ENCODE measurements at regions not wholly inside any gene's neighbourhood (a gene's known extent, or its start where the extent isn't known, plus 50 kb on each side); places are given as distances from the start of the nearest gene placed in this dataset.

- BruUV-seq (replicated peaks) = no TSS peak
Measured at GRCh38 chr12:84016956-84017355, 895.6 kb downstream of the SLC6A15 start.

DNA sequence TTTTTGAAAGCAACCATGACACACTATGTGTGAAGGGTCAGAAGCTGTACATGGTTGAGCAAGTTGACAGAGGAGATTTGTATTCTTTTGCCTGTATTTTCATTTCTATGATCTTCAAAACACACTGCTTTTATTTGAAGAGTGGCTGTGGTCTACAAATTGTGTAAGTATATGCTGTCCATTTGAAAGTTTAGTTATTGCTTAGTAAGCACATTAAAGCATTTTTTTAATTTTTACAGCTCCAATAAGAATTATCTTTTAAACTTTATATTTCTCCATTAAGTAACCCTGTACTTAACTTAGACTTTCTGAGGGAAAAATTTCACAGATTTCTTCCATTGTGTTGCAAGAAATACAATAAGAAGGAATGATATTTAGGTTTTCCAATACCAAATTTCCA is 915.2 kb downstream of the SLC6A15 start:
- Mint-ChIP-seq H3K27me3 (ENCODE audit: unreplicated experiment) (no peaks in the 10 kb centered on the region), H3K4me3 (ENCODE audit: low read depth, unreplicated experiment) (no peak overlapping the region), H3K27ac (ENCODE audit: unreplicated experiment) (no peak overlapping the region), H3K9me3 (ENCODE audit: low read depth, unreplicated experiment) (peaks cover 4% of the 10 kb centered on the region), H3K36me3 (ENCODE audit: insufficient read depth, unreplicated experiment) (no peaks in the 10 kb centered on the region), H3K4me1 (ENCODE audit: low read depth, unreplicated experiment) (no peaks in the 10 kb centered on the region)
- BruUV-seq (replicated peaks) = no TSS peak
- DNase-seq = no peak
- TF ChIP-seq CTCF (IDR thresholded peaks at IDR 0.05; ENCODE audit: unreplicated experiment) = no peak
- intact Hi-C loops (cut with micrococcal nuclease; ENCODE audit: unreplicated experiment) = no loop called here
- CTCF ChIA-PET = no interaction called here

More at GRCh38 chr12:84016956-84017355, 895.6 kb downstream of the SLC6A15 start:
- no peaks in the 10 kb centered on the region for H3K27me3 Mint-ChIP-seq (ENCODE audit: unreplicated experiment)
- H3K4me1 Mint-ChIP-seq (ENCODE audit: low read depth, unreplicated experiment) = no peaks in the 10 kb centered on the region
- H3K9me3 Mint-ChIP-seq (ENCODE audit: low read depth, unreplicated experiment) = peaks cover 9% of the 10 kb centered on the region
- no peak for DNase-seq
- no peak for TF ChIP-seq CTCF (IDR thresholded peaks at IDR 0.05; ENCODE audit: unreplicated experiment)
- intact Hi-C loops (cut with micrococcal nuclease; ENCODE audit: unreplicated experiment) = no loop called here
- H3K36me3 Mint-ChIP-seq (ENCODE audit: insufficient read depth, unreplicated experiment) = no peaks in the 10 kb centered on the region
- CTCF ChIA-PET = no interaction called here
- no peak overlapping the region for H3K4me3 Mint-ChIP-seq (ENCODE audit: low read depth, unreplicated experiment)
- no peak overlapping the region for H3K27ac Mint-ChIP-seq (ENCODE audit: unreplicated experiment)

DNA sequence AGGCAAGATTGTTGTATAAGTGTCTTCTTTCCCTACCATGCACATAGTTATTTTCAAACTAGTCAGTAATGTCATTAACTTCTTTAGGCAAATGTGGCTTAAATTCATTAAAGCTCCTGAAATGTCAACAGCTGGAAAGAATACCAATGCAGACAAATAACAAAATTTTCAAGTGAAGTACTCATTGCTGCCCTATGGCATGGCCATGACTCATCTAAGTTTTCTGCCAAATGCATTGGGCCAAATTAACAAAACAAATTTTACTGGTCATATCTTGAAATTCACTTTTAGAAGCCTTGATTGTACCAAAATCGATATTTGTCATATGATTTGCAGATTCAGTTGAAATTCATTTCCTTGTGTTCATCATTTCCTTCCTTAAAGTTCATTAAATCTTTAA is 915.9 kb downstream of the SLC6A15 start:
- Mint-ChIP-seq H3K4me3 (ENCODE audit: low read depth, unreplicated experiment) (no peak overlapping the region), H3K9me3 (ENCODE audit: low read depth, unreplicated experiment) (peaks cover 4% of the 10 kb centered on the region), H3K4me1 (ENCODE audit: low read depth, unreplicated experiment) (no peaks in the 10 kb centered on the region), H3K36me3 (ENCODE audit: insufficient read depth, unreplicated experiment) (no peaks in the 10 kb centered on the region), H3K27me3 (ENCODE audit: unreplicated experiment) (no peaks in the 10 kb centered on the region), H3K27ac (ENCODE audit: unreplicated experiment) (no peak overlapping the region)
- no peak for TF ChIP-seq CTCF (IDR thresholded peaks at IDR 0.05; ENCODE audit: unreplicated experiment)
- CTCF ChIA-PET = no interaction called here
- intact Hi-C loops (cut with micrococcal nuclease; ENCODE audit: unreplicated experiment) = no loop called here
- BruUV-seq (replicated peaks) = no TSS peak
- DNase-seq = no peak

DNA sequence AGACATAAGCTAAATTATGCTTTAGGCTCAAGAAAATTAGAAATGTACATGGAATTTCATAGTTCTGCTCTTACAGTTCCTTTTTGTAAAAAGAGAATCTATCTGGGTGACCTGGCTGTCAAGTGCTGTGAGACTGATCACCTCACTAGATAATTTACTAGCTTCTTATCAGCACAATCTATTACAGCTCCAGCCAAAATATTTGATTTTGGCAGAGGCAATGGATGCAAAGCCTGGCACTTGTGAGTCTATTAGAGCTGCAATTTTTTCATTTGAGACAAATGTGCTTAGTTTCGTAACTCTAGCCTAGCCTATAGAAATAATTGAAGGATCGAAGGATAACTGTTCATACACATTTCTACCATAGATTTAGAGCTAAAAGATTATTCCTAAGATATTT is 927.5 kb downstream of the SLC6A15 start:
- H3K36me3 Mint-ChIP-seq (ENCODE audit: insufficient read depth, unreplicated experiment) = no peaks in the 10 kb centered on the region
- no TSS peak for BruUV-seq (replicated peaks)
- H3K4me1 Mint-ChIP-seq (ENCODE audit: low read depth, unreplicated experiment) = no peaks in the 10 kb centered on the region
- no peaks in the 10 kb centered on the region for H3K27me3 Mint-ChIP-seq (ENCODE audit: unreplicated experiment)
- CTCF ChIA-PET = no interaction called here
- no peak overlapping the region for H3K4me3 Mint-ChIP-seq (ENCODE audit: low read depth, unreplicated experiment)
- DNase-seq = no peak
- H3K9me3 Mint-ChIP-seq (ENCODE audit: low read depth, unreplicated experiment) = no peaks in the 10 kb centered on the region
- H3K27ac Mint-ChIP-seq (ENCODE audit: unreplicated experiment) = no peak overlapping the region
- no peak for TF ChIP-seq CTCF (IDR thresholded peaks at IDR 0.05; ENCODE audit: unreplicated experiment)
- intact Hi-C loops (cut with micrococcal nuclease; ENCODE audit: unreplicated experiment) = no loop called here

- intact Hi-C loops (cut with micrococcal nuclease; ENCODE audit: unreplicated experiment) = no loop called here
- no peak for DNase-seq
- TF ChIP-seq CTCF (IDR thresholded peaks at IDR 0.05; ENCODE audit: unreplicated experiment) = no peak
Measured at GRCh38 chr12:83980398-83980797, 932.2 kb downstream of the SLC6A15 start.

More at GRCh38 chr12:83980398-83980797, 932.2 kb downstream of the SLC6A15 start:
- H3K4me3 Mint-ChIP-seq (ENCODE audit: low read depth, unreplicated experiment) = no peak overlapping the region
- BruUV-seq (replicated peaks) = no TSS peak
- H3K4me1 Mint-ChIP-seq (ENCODE audit: low read depth, unreplicated experiment) = no peaks in the 10 kb centered on the region
- no peaks in the 10 kb centered on the region for H3K9me3 Mint-ChIP-seq (ENCODE audit: low read depth, unreplicated experiment)
- no peak overlapping the region for H3K27ac Mint-ChIP-seq (ENCODE audit: unreplicated experiment)
- H3K36me3 Mint-ChIP-seq (ENCODE audit: insufficient read depth, unreplicated experiment) = no peaks in the 10 kb centered on the region
- CTCF ChIA-PET = no interaction called here
- no peaks in the 10 kb centered on the region for H3K27me3 Mint-ChIP-seq (ENCODE audit: unreplicated experiment)
